Natural killer cell (primary cell): ENCODE measurements at regions not wholly inside any gene's neighbourhood (a gene's known extent, or its start where the extent isn't known, plus 50 kb on each side); places are given as distances from the start of the nearest gene placed in this dataset.
"Not testable (repeated sequence)": the region's sequence is repeated elsewhere in the genome, so short reads cannot be mapped to it uniquely, and the experiment has no call there.

Experiments
- ATAC-seq, 3 donors: fragments of 150-1000 bp in 2 of 3; fragments of 200-7000 bp in 1 of 3; cut with Tn5 transposase; 1 replicate in 1 of 3; 2 replicates in 2 of 3; pipeline ENCODE4 v1.10.0; 2021; ENCODE audit warnings: mild to moderate bottlenecking in 2 of 3, moderate library complexity in 2 of 3
- DNase-seq, 2 donors: peaks; one replicate each; pipeline versions ENCODE4 v3.0.0 to v3.0.0-alpha.2; 2013 to 2021; ENCODE audit warnings: mixed read lengths in 1 of 2
- H3K27ac ChIP-seq: one replicate; pipeline ENCODE4 v1.5.1; 2013; ENCODE audit warnings: mild to moderate bottlenecking, low read length
- H3K27me3 ChIP-seq: one replicate; pipeline ENCODE4 v1.6.1; 2013; ENCODE audit warnings: low read length; ENCODE audit not compliant: control insufficient read depth, insufficient read depth
- H3K36me3 ChIP-seq: one replicate; pipeline ENCODE4 v1.6.1; 2013; ENCODE audit warnings: low read length; ENCODE audit not compliant: control insufficient read depth, insufficient read depth
- H3K4me1 ChIP-seq: one replicate; pipeline ENCODE4 v1.6.1; 2013; ENCODE audit warnings: low read length; ENCODE audit not compliant: control insufficient read depth, insufficient read depth
- H3K4me3 ChIP-seq: one replicate; pipeline ENCODE4 v1.5.1; 2013; ENCODE audit warnings: low read length
- H3K9me3 ChIP-seq: one replicate; pipeline ENCODE4 v1.6.1; 2013; ENCODE audit warnings: low read length; ENCODE audit not compliant: control insufficient read depth, insufficient read depth
- H3K27ac Mint-ChIP-seq, 2 donors: one replicate each; pipeline ENCODE4 v1.8.0; 2022; ENCODE audit warnings: mild to moderate bottlenecking in 2 of 2, mixed read lengths in 2 of 2, moderate library complexity in 1 of 2
- H3K27me3 Mint-ChIP-seq, 2 donors: one replicate each; pipeline ENCODE4 v1.8.0; 2022; ENCODE audit warnings: low read depth in 2 of 2, mixed read lengths in 2 of 2
- H3K36me3 Mint-ChIP-seq: one replicate; pipeline ENCODE4 v1.8.0; 2022; ENCODE audit warnings: mixed read lengths
- H3K4me1 Mint-ChIP-seq, 2 donors: one replicate each; pipeline ENCODE4 v1.8.0; 2022; ENCODE audit warnings: mixed read lengths in 2 of 2
- H3K4me3 Mint-ChIP-seq: one replicate; pipeline ENCODE4 v1.8.0; 2022; ENCODE audit warnings: mild to moderate bottlenecking, moderate library complexity, mixed read lengths
- H3K9me3 Mint-ChIP-seq, 2 donors: one replicate each; pipeline ENCODE4 v1.8.0; 2022; ENCODE audit warnings: mixed read lengths in 2 of 2
- WGBS: methylation state at CpG from one replicate; pipeline ENCODE4 v1.1.7; 2013; ENCODE audit warnings: missing lambda C conversion rate; ENCODE audit not compliant: insufficient coverage; 5-methylcytosine and 5-hydroxymethylcytosine counted together
- intact Hi-C: fragments of 100-400 bp; cut with micrococcal nuclease; formaldehyde crosslinking; loops from one replicate; pipeline ENCODE4 v1.14.2; 2022
- TF ChIP-seq, protein P1 (sequence below): fragments of 200-600 bp; IDR thresholded peaks from one replicate; pipeline ENCODE4 v1.8.0; 2022; ENCODE audit warnings: antibody characterized with exemption

DNA sequence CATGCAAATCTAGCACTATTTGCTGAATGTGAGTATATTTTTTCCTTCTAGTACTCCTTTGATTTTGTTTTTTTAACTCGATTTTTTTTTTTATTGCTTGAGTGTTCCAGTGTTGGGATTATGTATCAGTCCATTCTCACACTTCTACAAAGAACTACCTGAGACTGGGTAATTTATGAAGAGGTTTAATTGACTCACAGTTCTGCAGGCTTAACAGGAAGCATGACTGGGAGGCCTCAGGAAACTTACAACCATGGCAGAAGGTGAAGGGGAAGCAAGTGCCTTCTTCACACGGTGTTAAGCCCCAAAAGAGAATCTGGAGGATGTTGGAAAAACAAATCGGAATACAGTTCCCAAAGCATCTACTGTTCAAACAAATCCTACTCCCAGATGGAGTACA, 69.1 kb downstream of the ZNF518B start:
- DNase-seq, H3K4me1 ChIP-seq, H3K4me3 Mint-ChIP-seq, H3K9me3 Mint-ChIP-seq, H3K36me3 Mint-ChIP-seq, H3K4me3 ChIP-seq, H3K9me3 ChIP-seq, H3K27ac Mint-ChIP-seq, H3K36me3 ChIP-seq, H3K4me1 Mint-ChIP-seq, H3K27me3 ChIP-seq, ATAC-seq, H3K27ac ChIP-seq: not testable (repeated sequence)
- peaks cover 7 to 36% of the 10 kb centered on the region in 2 donors for H3K27me3 Mint-ChIP-seq
- WGBS: 0% methylated on average over 1 of the region's 3 CpGs
- intact Hi-C loops: loop anchor here (5.0 kb wide), 1 partner anchor 681 kb away; no protein-coding TSS in a partner anchor

DNA sequence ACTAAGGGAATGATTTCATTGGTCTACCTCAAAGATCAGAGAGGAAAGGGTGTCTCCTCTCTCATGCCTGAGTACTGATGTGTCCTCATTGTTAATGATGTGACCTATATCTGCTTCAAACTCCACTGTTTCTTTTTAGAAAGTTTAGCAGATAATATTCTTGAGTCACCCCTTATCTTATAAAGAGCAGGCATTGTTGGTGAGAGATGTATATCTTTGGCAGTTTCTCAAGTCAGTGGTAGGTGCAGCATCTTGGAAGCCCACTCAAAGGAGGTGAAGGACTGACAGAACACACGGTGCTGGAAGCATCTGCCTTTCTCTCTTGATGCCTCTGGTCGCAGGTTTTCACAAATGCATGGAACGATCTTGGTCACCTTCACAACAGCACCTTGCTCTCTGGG, 71.2 kb downstream of the ZNF518B start:
- TF ChIP-seq, protein P1, sequence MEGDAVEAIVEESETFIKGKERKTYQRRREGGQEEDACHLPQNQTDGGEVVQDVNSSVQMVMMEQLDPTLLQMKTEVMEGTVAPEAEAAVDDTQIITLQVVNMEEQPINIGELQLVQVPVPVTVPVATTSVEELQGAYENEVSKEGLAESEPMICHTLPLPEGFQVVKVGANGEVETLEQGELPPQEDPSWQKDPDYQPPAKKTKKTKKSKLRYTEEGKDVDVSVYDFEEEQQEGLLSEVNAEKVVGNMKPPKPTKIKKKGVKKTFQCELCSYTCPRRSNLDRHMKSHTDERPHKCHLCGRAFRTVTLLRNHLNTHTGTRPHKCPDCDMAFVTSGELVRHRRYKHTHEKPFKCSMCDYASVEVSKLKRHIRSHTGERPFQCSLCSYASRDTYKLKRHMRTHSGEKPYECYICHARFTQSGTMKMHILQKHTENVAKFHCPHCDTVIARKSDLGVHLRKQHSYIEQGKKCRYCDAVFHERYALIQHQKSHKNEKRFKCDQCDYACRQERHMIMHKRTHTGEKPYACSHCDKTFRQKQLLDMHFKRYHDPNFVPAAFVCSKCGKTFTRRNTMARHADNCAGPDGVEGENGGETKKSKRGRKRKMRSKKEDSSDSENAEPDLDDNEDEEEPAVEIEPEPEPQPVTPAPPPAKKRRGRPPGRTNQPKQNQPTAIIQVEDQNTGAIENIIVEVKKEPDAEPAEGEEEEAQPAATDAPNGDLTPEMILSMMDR: no peak
- Mint-ChIP-seq H3K4me3 (no peak overlapping the region), H3K4me1 (no peaks in the 10 kb centered on the region), H3K36me3 (peaks cover under 1% of the 10 kb centered on the region), H3K27ac (no peak overlapping the region), H3K9me3 (no peaks in the 10 kb centered on the region), H3K27me3 (peaks cover 7 to 23% of the 10 kb centered on the region in 2 donors)
- WGBS: 84% methylated on average over 3 of the region's 3 CpGs
- no peaks in the 10 kb centered on the region for H3K9me3 ChIP-seq
- DNase-seq (no peak), ATAC-seq (no peak)
- H3K36me3 ChIP-seq: no peaks in the 10 kb centered on the region
- H3K27ac ChIP-seq: no peak overlapping the region
- intact Hi-C loops: loop anchor here (5.0 kb wide), 1 partner anchor 679 kb away; no protein-coding TSS in a partner anchor
- H3K27me3 ChIP-seq: no peaks in the 10 kb centered on the region
- no peak overlapping the region for H3K4me3 ChIP-seq
- H3K4me1 ChIP-seq: no peaks in the 10 kb centered on the region

DNA sequence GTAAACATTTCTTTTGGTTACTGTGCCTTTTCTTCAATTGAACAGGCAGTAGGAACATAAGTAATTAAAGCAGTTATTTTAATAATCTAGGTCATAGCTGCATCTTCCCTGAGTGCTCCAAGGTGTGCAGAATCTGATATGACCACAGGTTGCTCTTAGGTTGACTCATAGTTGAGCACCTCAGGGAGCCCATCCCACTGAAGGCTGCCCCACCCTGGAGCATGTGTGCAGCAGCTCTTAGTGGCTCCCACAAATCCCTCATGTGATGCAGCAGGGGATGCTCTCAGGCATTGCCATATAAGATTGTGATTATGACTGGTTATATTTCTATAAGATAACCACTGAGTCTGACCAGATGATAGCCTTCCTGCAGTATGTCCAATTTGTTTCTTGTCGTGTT, 72.3 kb downstream of the ZNF518B start:
- Histone ChIP-seq H3K9me3 (no peaks in the 10 kb centered on the region), H3K27me3 (no peaks in the 10 kb centered on the region), H3K36me3 (no peaks in the 10 kb centered on the region), H3K27ac (no peak overlapping the region), H3K4me1 (no peaks in the 10 kb centered on the region), H3K4me3 (no peak overlapping the region)
- 80% methylated on average over 1 of the region's 1 CpG for WGBS
- intact Hi-C loops: loop anchor here (5.0 kb wide), 1 partner anchor 678 kb away; no protein-coding TSS in a partner anchor
- peaks cover 7 to 15% of the 10 kb centered on the region in 2 donors for H3K27me3 Mint-ChIP-seq
- no peaks in the 10 kb centered on the region for H3K9me3 Mint-ChIP-seq
- H3K4me1 Mint-ChIP-seq: no peaks in the 10 kb centered on the region
- TF ChIP-seq, protein P1: no peak
- no peak for ATAC-seq
- DNase-seq: no peak
- no peak overlapping the region for H3K27ac Mint-ChIP-seq
- no peaks in the 10 kb centered on the region for H3K36me3 Mint-ChIP-seq
- no peak overlapping the region for H3K4me3 Mint-ChIP-seq

DNA sequence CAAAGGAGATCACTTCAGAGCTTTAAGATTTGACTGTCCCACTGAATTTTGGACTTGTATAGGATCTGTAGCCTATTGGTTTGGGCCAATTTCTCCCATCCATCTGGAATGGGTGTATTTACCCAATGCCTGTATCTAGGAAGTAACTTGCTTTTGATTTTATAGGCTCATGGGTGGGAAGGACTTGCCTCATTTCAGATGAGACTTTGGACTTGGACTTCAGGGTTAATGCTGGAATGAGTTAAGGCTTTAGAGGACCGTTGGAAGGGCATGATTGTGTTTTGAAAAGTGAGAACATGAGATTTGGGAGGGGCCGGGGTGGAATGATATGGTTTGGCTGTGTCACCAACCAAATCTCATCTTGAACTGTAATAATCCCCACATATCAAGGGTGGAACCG, 73.8 kb downstream of the ZNF518B start:
- Histone ChIP-seq H3K9me3 (no peaks in the 10 kb centered on the region), H3K4me3 (no peak overlapping the region), H3K4me1 (no peaks in the 10 kb centered on the region), H3K27me3 (no peaks in the 10 kb centered on the region), H3K27ac (no peak overlapping the region), H3K36me3 (no peaks in the 10 kb centered on the region)
- Mint-ChIP-seq H3K27ac (no peak overlapping the region), H3K27me3 (peaks cover 7 to 14% of the 10 kb centered on the region in 2 donors), H3K36me3 (no peaks in the 10 kb centered on the region), H3K4me3 (no peak overlapping the region), H3K4me1 (no peaks in the 10 kb centered on the region), H3K9me3 (no peaks in the 10 kb centered on the region)
- 70% methylated on average over 3 of the region's 3 CpGs for WGBS
- intact Hi-C loops: no loop called here
- TF ChIP-seq, protein P1: no peak
- ATAC-seq: no peak
- DNase-seq: no peak

DNA sequence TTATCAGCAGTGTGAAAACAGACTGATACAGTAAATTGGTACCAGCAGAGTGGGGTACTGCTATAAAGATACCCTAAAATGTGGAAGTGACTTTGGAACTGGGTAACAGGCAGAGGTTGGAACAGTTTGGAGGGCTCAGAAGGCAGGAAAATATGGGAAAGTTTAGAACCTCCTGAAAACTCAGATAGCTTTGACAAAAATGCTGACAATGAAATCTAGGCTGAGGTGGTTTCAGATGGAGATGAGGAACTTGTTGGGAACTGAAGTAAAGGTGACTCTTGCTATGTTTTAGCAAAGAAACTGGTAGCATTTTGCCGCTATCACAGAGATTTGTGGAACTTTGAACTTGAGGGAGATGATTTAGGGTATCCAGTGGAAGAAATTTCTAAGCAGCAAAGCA, 75.1 kb downstream of the ZNF518B start:
- intact Hi-C loops, H3K9me3 Mint-ChIP-seq, H3K4me1 ChIP-seq, H3K4me3 ChIP-seq, ATAC-seq, H3K9me3 ChIP-seq, H3K27me3 ChIP-seq, H3K4me3 Mint-ChIP-seq, DNase-seq, H3K36me3 ChIP-seq, H3K4me1 Mint-ChIP-seq, H3K27ac ChIP-seq, H3K27ac Mint-ChIP-seq, H3K36me3 Mint-ChIP-seq: not testable (repeated sequence)
- peaks cover 5 to 16% of the 10 kb centered on the region in 2 donors for H3K27me3 Mint-ChIP-seq
- WGBS: 78% methylated on average over 1 of the region's 1 CpG
